CD4-positive, CD25-positive, alpha-beta regulatory T cell (primary cell): ENCODE measurements at regions not wholly inside any gene's neighbourhood (a gene's known extent, or its start where the extent isn't known, plus 50 kb on each side); places are given as distances from the start of the nearest gene placed in this dataset.

Source experiments
- ATAC-seq, 2 donors: fragments of 150-1000 bp; cut with Tn5 transposase; one replicate each; pipeline ENCODE4 v1.10.0; 2021; ENCODE audit warnings: low read depth in 2 of 2, moderate number of reproducible peaks in 2 of 2, moderate library complexity in 1 of 2
- DNase-seq, 3 donors: peaks; one replicate each; pipeline versions ENCODE4 v3.0.0 to v3.0.0-alpha.2; 2012 to 2022; ENCODE audit warnings: mixed read lengths in 1 of 3
- H3K27ac ChIP-seq: one replicate; pipeline ENCODE4 v1.7.0; 2013; ENCODE audit warnings: mild to moderate bottlenecking, low read length; ENCODE audit not compliant: insufficient read depth, poor library complexity, severe bottlenecking
- H3K27me3 ChIP-seq: one replicate; pipeline ENCODE4 v1.7.0; 2013; ENCODE audit warnings: low read length; ENCODE audit not compliant: control insufficient read depth, insufficient read depth
- H3K36me3 ChIP-seq: one replicate; pipeline ENCODE4 v1.7.0; 2013; ENCODE audit warnings: mild to moderate bottlenecking, low read length, moderate library complexity; ENCODE audit not compliant: control insufficient read depth, insufficient read depth
- H3K4me1 ChIP-seq: 2 replicates; pipeline ENCODE4 v1.7.0; 2013; ENCODE audit warnings: mild to moderate bottlenecking, low read length; ENCODE audit not compliant: insufficient read depth, control insufficient read depth, poor library complexity, severe bottlenecking
- H3K4me3 ChIP-seq: one replicate; pipeline ENCODE4 v1.7.0; 2013; ENCODE audit warnings: low read depth, mild to moderate bottlenecking, low read length, moderate library complexity
- H3K9me3 ChIP-seq, 2 experiments: 1 replicate in 1 of 2; 2 replicates in 1 of 2; pipeline ENCODE4 v1.7.0; 2013; ENCODE audit warnings: low read length in 2 of 2, mild to moderate bottlenecking in 1 of 2, moderate library complexity in 1 of 2; ENCODE audit not compliant: control insufficient read depth in 2 of 2
- H3K27ac Mint-ChIP-seq, 3 donors: one replicate each; pipeline ENCODE4 v1.8.0; 2020 to 2022; ENCODE audit warnings: mild to moderate bottlenecking in 3 of 3, mixed read lengths in 3 of 3, moderate library complexity in 2 of 3
- H3K27me3 Mint-ChIP-seq: one replicate; pipeline ENCODE4 v1.8.0; 2022; ENCODE audit warnings: mild to moderate bottlenecking, mixed read lengths
- H3K36me3 Mint-ChIP-seq: one replicate; pipeline ENCODE4 v1.8.0; 2020; ENCODE audit warnings: mixed read lengths
- H3K4me1 Mint-ChIP-seq, 4 donors: one replicate each; pipeline ENCODE4 v1.8.0; 2020 to 2022; ENCODE audit warnings: mixed read lengths in 4 of 4, mild to moderate bottlenecking in 1 of 4
- H3K4me3 Mint-ChIP-seq, 4 donors: one replicate each; pipeline ENCODE4 v1.8.0; 2020 to 2022; ENCODE audit warnings: mild to moderate bottlenecking in 4 of 4, mixed read lengths in 4 of 4, moderate library complexity in 3 of 4
- H3K9me3 Mint-ChIP-seq, 7 donors: one replicate each; pipeline ENCODE4 v1.8.0; 2020 to 2022; ENCODE audit warnings: mixed read lengths in 7 of 7, mild to moderate bottlenecking in 3 of 7, moderate library complexity in 2 of 7

GRCh38 chrX:68929332-68930150, 100.7 kb downstream of the EFNB1 start:
- H3K27me3 Mint-ChIP-seq, result no peaks in the 10 kb centered on the region
- Histone ChIP-seq H3K36me3 (no peaks in the 10 kb centered on the region), H3K27ac (no peak overlapping the region), H3K9me3 (no peaks in the 10 kb centered on the region), H3K4me3 (no peak overlapping the region), H3K4me1 (no peaks in the 10 kb centered on the region), H3K27me3 (no peaks in the 10 kb centered on the region)
- no peak for ATAC-seq
- DNase-seq, result no peak
- H3K4me1 Mint-ChIP-seq, result no peaks in the 10 kb centered on the region
- H3K4me3 Mint-ChIP-seq, result no peak overlapping the region
- H3K36me3 Mint-ChIP-seq, result no peaks in the 10 kb centered on the region
- no peaks in the 10 kb centered on the region for H3K9me3 Mint-ChIP-seq
- no peak overlapping the region for H3K27ac Mint-ChIP-seq

GRCh38 chrX:68928401-68928800, 99.6 kb downstream of the EFNB1 start:
- H3K4me1 Mint-ChIP-seq, result no peaks in the 10 kb centered on the region
- Histone ChIP-seq H3K36me3 (no peaks in the 10 kb centered on the region), H3K27ac (no peak overlapping the region), H3K27me3 (no peaks in the 10 kb centered on the region), H3K9me3 (no peaks in the 10 kb centered on the region), H3K4me1 (no peaks in the 10 kb centered on the region), H3K4me3 (no peak overlapping the region)
- H3K4me3 Mint-ChIP-seq, result no peak overlapping the region
- no peaks in the 10 kb centered on the region for H3K27me3 Mint-ChIP-seq
- ATAC-seq (no peak), DNase-seq (no peak)
- no peak overlapping the region for H3K27ac Mint-ChIP-seq
- no peaks in the 10 kb centered on the region for H3K36me3 Mint-ChIP-seq
- no peaks in the 10 kb centered on the region for H3K9me3 Mint-ChIP-seq

GRCh38 chrX:68927178-68927577, 98.4 kb downstream of the EFNB1 start:
- H3K4me3 Mint-ChIP-seq, result no peak overlapping the region
- no peaks in the 10 kb centered on the region for H3K9me3 Mint-ChIP-seq
- no peak for ATAC-seq
- no peak for DNase-seq
- Histone ChIP-seq H3K36me3 (no peaks in the 10 kb centered on the region), H3K4me3 (no peak overlapping the region), H3K9me3 (no peaks in the 10 kb centered on the region), H3K4me1 (no peaks in the 10 kb centered on the region), H3K27me3 (no peaks in the 10 kb centered on the region), H3K27ac (no peak overlapping the region)
- no peak overlapping the region for H3K27ac Mint-ChIP-seq
- no peaks in the 10 kb centered on the region for H3K4me1 Mint-ChIP-seq
- no peaks in the 10 kb centered on the region for H3K27me3 Mint-ChIP-seq
- H3K36me3 Mint-ChIP-seq, result no peaks in the 10 kb centered on the region

GRCh38 chrX:68923147-68923546, 94.3 kb downstream of the EFNB1 start:
- no peaks in the 10 kb centered on the region for H3K27me3 Mint-ChIP-seq
- H3K4me1 Mint-ChIP-seq, result no peaks in the 10 kb centered on the region
- Histone ChIP-seq H3K27me3 (no peaks in the 10 kb centered on the region), H3K4me3 (no peak overlapping the region), H3K27ac (no peak overlapping the region), H3K36me3 (no peaks in the 10 kb centered on the region), H3K9me3 (no peaks in the 10 kb centered on the region), H3K4me1 (no peaks in the 10 kb centered on the region)
- H3K36me3 Mint-ChIP-seq, result no peaks in the 10 kb centered on the region
- DNase-seq (no peak), ATAC-seq (no peak)
- H3K9me3 Mint-ChIP-seq, result no peaks in the 10 kb centered on the region
- no peak overlapping the region for H3K27ac Mint-ChIP-seq
- no peak overlapping the region for H3K4me3 Mint-ChIP-seq

- Mint-ChIP-seq H3K4me1 (no peaks in the 10 kb centered on the region), H3K27ac (no peak overlapping the region), H3K27me3 (no peaks in the 10 kb centered on the region), H3K4me3 (no peak overlapping the region), H3K9me3 (no peaks in the 10 kb centered on the region), H3K36me3 (no peaks in the 10 kb centered on the region)
- Histone ChIP-seq H3K36me3 (no peaks in the 10 kb centered on the region), H3K27ac (no peak overlapping the region), H3K4me1 (no peaks in the 10 kb centered on the region), H3K27me3 (no peaks in the 10 kb centered on the region), H3K4me3 (no peak overlapping the region), H3K9me3 (no peaks in the 10 kb centered on the region)
- DNase-seq (no peak), ATAC-seq (no peak)
Observed at GRCh38 chrX:68922013-68922412, 93.2 kb downstream of the EFNB1 start.

- H3K9me3 ChIP-seq, result no peaks in the 10 kb centered on the region
- Mint-ChIP-seq H3K9me3 (no peaks in the 10 kb centered on the region), H3K27me3 (no peaks in the 10 kb centered on the region), H3K36me3 (no peaks in the 10 kb centered on the region), H3K4me3 (no peak overlapping the region), H3K27ac (no peak overlapping the region), H3K4me1 (no peaks in the 10 kb centered on the region)
- DNase-seq (no peak), ATAC-seq (no peak)
- H3K27me3 ChIP-seq, result no peaks in the 10 kb centered on the region
- no peaks in the 10 kb centered on the region for H3K4me1 ChIP-seq
- H3K27ac ChIP-seq, result no peak overlapping the region
- no peak overlapping the region for H3K4me3 ChIP-seq
- no peaks in the 10 kb centered on the region for H3K36me3 ChIP-seq
Observed at GRCh38 chrX:68920561-68920960, 91.7 kb downstream of the EFNB1 start.

- no peaks in the 10 kb centered on the region for H3K27me3 ChIP-seq
- H3K27ac ChIP-seq, result no peak overlapping the region
- H3K9me3 ChIP-seq, result no peaks in the 10 kb centered on the region
- no peaks in the 10 kb centered on the region for H3K27me3 Mint-ChIP-seq
- H3K4me1 Mint-ChIP-seq, result no peaks in the 10 kb centered on the region
- ATAC-seq (no peak), DNase-seq (peak in 1 of 3 donors; percentile 1)
- H3K4me1 ChIP-seq, result no peaks in the 10 kb centered on the region
- H3K9me3 Mint-ChIP-seq, result no peaks in the 10 kb centered on the region
- H3K36me3 Mint-ChIP-seq, result no peaks in the 10 kb centered on the region
- H3K4me3 Mint-ChIP-seq, result no peak overlapping the region
- no peak overlapping the region for H3K27ac Mint-ChIP-seq
- no peak overlapping the region for H3K4me3 ChIP-seq
- no peaks in the 10 kb centered on the region for H3K36me3 ChIP-seq
Observed at GRCh38 chrX:68919707-68920106, 90.9 kb downstream of the EFNB1 start.

GRCh38 chrX:68918202-68918601, 89.4 kb downstream of the EFNB1 start:
- H3K27ac Mint-ChIP-seq, result no peak overlapping the region
- H3K9me3 ChIP-seq, result no peaks in the 10 kb centered on the region
- no peak overlapping the region for H3K4me3 ChIP-seq
- no peaks in the 10 kb centered on the region for H3K4me1 Mint-ChIP-seq
- ATAC-seq (no peak), DNase-seq (no peak)
- no peak overlapping the region for H3K27ac ChIP-seq
- no peaks in the 10 kb centered on the region for H3K36me3 Mint-ChIP-seq
- H3K4me1 ChIP-seq, result no peaks in the 10 kb centered on the region
- no peaks in the 10 kb centered on the region for H3K36me3 ChIP-seq
- no peak overlapping the region for H3K4me3 Mint-ChIP-seq
- H3K9me3 Mint-ChIP-seq, result no peaks in the 10 kb centered on the region
- no peaks in the 10 kb centered on the region for H3K27me3 ChIP-seq
- no peaks in the 10 kb centered on the region for H3K27me3 Mint-ChIP-seq
